Esophagus muscularis mucosa (tissue), 2 donors: ENCODE measurements at regions not wholly inside any gene's neighbourhood (a gene's known extent, or its start where the extent isn't known, plus 50 kb on each side); places are given as distances from the start of the nearest gene placed in this dataset.

Source experiments
- POLR2A ChIP-seq: fragments of 450-650 bp; IDR thresholded peaks from one replicate; pipeline ENCODE4 v1.6.1; 2017; ENCODE audit warnings: antibody characterized with exemption, moderate library complexity, mild to moderate bottlenecking, low read depth
- POLR2AphosphoS5 ChIP-seq, 2 donors: sonication (generic); formaldehyde crosslinking; IDR thresholded peaks; one replicate each; pipeline ENCODE4 v1.6.1; 2017; ENCODE audit warnings: antibody characterized with exemption in 2 of 2

DNA sequence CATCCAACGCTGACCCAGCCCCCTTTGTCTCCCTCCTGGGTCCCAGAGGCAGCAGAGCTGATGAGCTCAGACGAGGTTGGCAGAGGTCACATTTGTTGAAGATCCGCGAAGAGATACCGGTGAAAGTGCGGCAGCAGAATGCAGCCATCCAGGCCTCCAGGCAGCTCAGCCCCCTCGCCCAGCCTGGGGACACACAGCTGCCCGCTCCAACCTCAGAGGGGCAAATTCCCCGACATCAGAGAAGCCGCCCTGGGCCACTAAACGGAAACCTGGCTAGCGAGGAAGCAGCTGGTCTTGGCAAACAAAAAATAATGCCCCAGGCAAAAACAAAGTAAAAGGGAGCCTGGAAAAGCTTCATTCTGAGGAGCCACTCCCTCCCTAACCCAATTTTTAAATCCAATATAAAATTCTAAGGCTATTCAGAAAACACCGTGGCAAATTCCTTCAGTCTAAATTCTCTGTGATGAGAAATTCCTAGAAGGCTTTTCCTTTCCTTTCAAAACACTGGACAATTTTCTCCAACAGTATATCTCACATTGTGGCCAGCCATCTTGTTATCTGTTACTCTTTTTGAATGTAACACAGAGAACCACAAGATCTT lies 262.4 kb downstream of the SS18 start:
- no peak for TF ChIP-seq POLR2A
- TF ChIP-seq POLR2AphosphoS5 (IDR thresholded peaks at IDR 0.05), result no peak
